MM.1S (cell line): ENCODE measurements at regions not wholly inside any gene's neighbourhood (a gene's known extent, or its start where the extent isn't known, plus 50 kb on each side); places are given as distances from the start of the nearest gene placed in this dataset.

Source experiments
- DNase-seq: peaks from one replicate; pipeline ENCODE4 v3.0.0-alpha.2; 2015
- H2AFZ ChIP-seq: fragments of 300-600 bp; sonication (generic); 2 replicates; pipeline ENCODE4 v1.6.0; 2016; ENCODE audit warnings: antibody characterized with exemption, low read length
- H3F3A ChIP-seq: fragments of 300-600 bp; sonication (generic); 2 replicates; pipeline ENCODE4 v1.6.1; 2016; ENCODE audit warnings: mild to moderate bottlenecking, antibody characterized with exemption, low read length, moderate library complexity, mixed read lengths; ENCODE audit not compliant: insufficient read depth
- H3K27ac ChIP-seq: fragments of 300-600 bp; sonication (generic); 2 replicates; pipeline ENCODE4 v1.5.1; 2016; ENCODE audit warnings: mild to moderate bottlenecking, low read length
- H3K27me3 ChIP-seq: fragments of 300-600 bp; sonication (generic); replicated peaks from 2 replicates; pipeline ENCODE4 v1.6.0; 2016; ENCODE audit warnings: low read length; ENCODE audit not compliant: insufficient read depth
- H3K36me3 ChIP-seq: fragments of 300-600 bp; sonication (generic); replicated peaks from 2 replicates; pipeline ENCODE4 v1.6.1; 2016; ENCODE audit warnings: mild to moderate bottlenecking, low read length, mixed read lengths; ENCODE audit not compliant: insufficient read depth
- H3K4me1 ChIP-seq: fragments of 300-600 bp; sonication (generic); 2 replicates; pipeline ENCODE4 v1.6.1; 2016; ENCODE audit warnings: low read length, mixed read lengths
- H3K4me2 ChIP-seq: fragments of 300-600 bp; sonication (generic); 2 replicates; pipeline ENCODE4 v1.6.0; 2016; ENCODE audit warnings: low read depth, low read length
- H3K4me3 ChIP-seq: fragments of 300-600 bp; sonication (generic); 2 replicates; pipeline ENCODE4 v1.5.1; 2016; ENCODE audit warnings: low read length, mixed read lengths
- H3K79me2 ChIP-seq: fragments of 300-600 bp; sonication (generic); 2 replicates; pipeline ENCODE4 v1.6.1; 2016; ENCODE audit warnings: mixed run types, low read length, mixed read lengths
- H3K9ac ChIP-seq: fragments of 300-600 bp; sonication (generic); 2 replicates; pipeline ENCODE4 v1.6.1; 2016; ENCODE audit warnings: low read length, mixed read lengths
- H3K9me2 ChIP-seq: fragments of 300-600 bp; sonication (generic); replicated peaks from 2 replicates; pipeline ENCODE4 v1.6.1; 2016; ENCODE audit warnings: mild to moderate bottlenecking, low read length, mixed read lengths; ENCODE audit not compliant: insufficient read depth
- H3K9me3 ChIP-seq: fragments of 300-600 bp; sonication (generic); replicated peaks from 2 replicates; pipeline ENCODE4 v1.6.1; 2016; ENCODE audit warnings: mild to moderate bottlenecking, low read length, mixed read lengths; ENCODE audit not compliant: insufficient read depth
- H4K20me1 ChIP-seq: fragments of 300-600 bp; sonication (generic); 2 replicates; pipeline ENCODE4 v1.6.1; 2016; ENCODE audit warnings: mild to moderate bottlenecking, low read length, moderate library complexity, mixed read lengths; ENCODE audit not compliant: insufficient read depth
- CTCF ChIP-seq: fragments of 300-600 bp; sonication (generic); IDR thresholded peaks from 2 replicates; pipeline ENCODE4 v1.5.1; 2016; ENCODE audit warnings: antibody characterized with exemption, low read length, mixed read lengths
- EZH2 ChIP-seq: fragments of 300-600 bp; sonication (generic); optimal IDR thresholded peaks from 2 replicates; pipeline ENCODE3; 2017; ENCODE audit warnings: low read depth, mild to moderate bottlenecking, antibody characterized with exemption, low read length, mixed read lengths
- EZH2phosphoT487 ChIP-seq: fragments of 300-600 bp; sonication (generic); IDR thresholded peaks from 2 replicates; pipeline ENCODE4 v1.6.1; 2018; ENCODE audit warnings: antibody characterized with exemption, low read length

DNA sequence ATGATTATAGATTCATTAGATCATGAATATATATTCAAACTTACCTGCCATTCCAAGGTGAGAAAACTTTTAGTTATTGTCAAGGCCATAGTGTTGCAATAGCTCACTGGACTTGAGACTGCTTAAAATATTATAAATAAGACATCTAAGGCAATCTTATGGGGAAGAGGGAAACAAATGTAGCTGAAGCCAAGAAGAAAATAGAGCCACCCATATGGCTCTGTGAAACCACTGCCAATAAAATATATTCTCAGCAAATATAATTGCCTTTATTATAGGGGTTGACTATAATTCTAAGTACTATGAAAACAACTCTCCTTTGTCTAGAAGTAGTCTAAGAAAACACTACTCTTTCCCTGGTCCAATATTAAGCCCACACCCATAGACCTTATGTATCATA lies 938.5 kb downstream of the FSTL5 start:
- Histone ChIP-seq H3K36me3 (no peaks in the 10 kb centered on the region), H3K4me1 (no peaks in the 10 kb centered on the region), H3K9me3 (no peaks in the 10 kb centered on the region), H2AFZ (no peak overlapping the region), H3K27ac (no peak overlapping the region), H3K79me2 (no peaks in the 10 kb centered on the region), H3K9ac (no peak overlapping the region), H3F3A (no peaks in the 10 kb centered on the region), H3K27me3 (no peaks in the 10 kb centered on the region), H3K4me3 (no peak overlapping the region), H3K9me2 (no peaks in the 10 kb centered on the region), H4K20me1 (no peaks in the 10 kb centered on the region), H3K4me2 (no peak overlapping the region)
- TF ChIP-seq CTCF (no peak), EZH2 (no peak), EZH2phosphoT487 (no peak)
- no peak for DNase-seq

GRCh38 chr4:161222889-161223288 lies 940.9 kb downstream of the FSTL5 start:
- Histone ChIP-seq H3K4me2 (no peak overlapping the region), H3K9ac (no peak overlapping the region), H3K27me3 (no peaks in the 10 kb centered on the region), H3K4me3 (no peak overlapping the region), H3K36me3 (no peaks in the 10 kb centered on the region), H3K27ac (no peak overlapping the region), H3K79me2 (no peaks in the 10 kb centered on the region), H3K4me1 (no peaks in the 10 kb centered on the region), H3F3A (no peaks in the 10 kb centered on the region), H3K9me3 (no peaks in the 10 kb centered on the region), H2AFZ (no peak overlapping the region), H4K20me1 (no peaks in the 10 kb centered on the region), H3K9me2 (no peaks in the 10 kb centered on the region)
- no peak for TF ChIP-seq EZH2phosphoT487
- no peak for TF ChIP-seq CTCF
- TF ChIP-seq EZH2, result no peak
- no peak for DNase-seq

DNA sequence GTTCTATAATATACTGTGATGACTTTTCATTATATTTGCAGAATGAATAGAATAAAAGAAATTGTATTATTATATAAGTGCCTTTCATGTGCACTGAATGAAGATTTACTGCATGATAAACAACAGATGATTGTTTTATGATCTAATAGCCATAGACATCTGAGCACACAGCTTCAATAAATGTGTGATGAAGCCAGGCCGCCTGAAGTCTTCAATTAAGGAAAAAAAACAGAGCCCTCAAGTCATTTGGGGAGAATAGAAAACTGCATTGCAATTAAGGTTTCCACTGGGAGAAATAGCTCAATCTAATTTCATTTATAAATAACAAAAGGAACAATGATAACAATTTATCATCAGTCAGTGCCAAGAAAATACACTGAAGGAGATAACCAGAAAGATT lies 955.2 kb downstream of the FSTL5 start:
- DNase-seq, result no peak
- Histone ChIP-seq H3K4me2 (no peak overlapping the region), H3K9me3 (no peaks in the 10 kb centered on the region), H3K9ac (no peak overlapping the region), H3K36me3 (no peaks in the 10 kb centered on the region), H3K79me2 (no peaks in the 10 kb centered on the region), H3K4me1 (no peaks in the 10 kb centered on the region), H3K27me3 (no peaks in the 10 kb centered on the region), H3F3A (no peaks in the 10 kb centered on the region), H3K27ac (no peak overlapping the region), H3K9me2 (no peaks in the 10 kb centered on the region), H4K20me1 (no peaks in the 10 kb centered on the region), H3K4me3 (no peak overlapping the region), H2AFZ (no peak overlapping the region)
- no peak for TF ChIP-seq CTCF
- no peak for TF ChIP-seq EZH2
- no peak for TF ChIP-seq EZH2phosphoT487
